ENCODE measurements at regions not wholly inside any gene's neighbourhood (a gene's known extent, or its start where the extent isn't known, plus 50 kb on each side); places are given as distances from the start of the nearest gene placed in this dataset.

DNA sequence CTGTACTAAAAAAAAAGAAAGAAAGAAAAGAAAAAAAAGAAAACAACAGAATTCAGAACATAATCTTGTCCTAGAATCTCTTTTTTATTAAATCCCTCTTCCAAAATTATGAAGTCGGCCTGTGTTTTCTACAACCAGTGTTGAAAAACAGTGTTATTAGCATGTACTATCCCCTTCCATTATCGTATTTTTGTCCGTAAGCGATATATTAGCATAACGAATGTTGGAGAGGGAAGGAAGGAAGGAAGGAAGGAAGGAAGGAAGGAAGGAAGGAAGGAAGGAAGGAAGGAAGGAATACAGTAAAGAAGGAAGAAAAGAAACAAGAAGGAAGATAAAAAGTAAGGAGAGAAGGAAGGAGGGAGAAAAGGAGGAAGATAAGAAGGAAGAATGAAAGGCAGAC, 393.0 kb upstream of the TSHZ3 start:
- Histone ChIP-seq H3K27ac (ENCODE audit: low read depth) (no peak overlapping the region), H3K4me3 (ENCODE audit: low read depth, low read length) (no peak overlapping the region), H3K36me3 (ENCODE audit: insufficient read depth) (no peaks in the 10 kb centered on the region), H3K4me1 (ENCODE audit: insufficient read depth) (no peaks in the 10 kb centered on the region)
- no peak for DNase-seq (ENCODE audit: extremely low spot score)
- 93% methylated on average over 5 of the region's 5 CpGs for WGBS

DNA sequence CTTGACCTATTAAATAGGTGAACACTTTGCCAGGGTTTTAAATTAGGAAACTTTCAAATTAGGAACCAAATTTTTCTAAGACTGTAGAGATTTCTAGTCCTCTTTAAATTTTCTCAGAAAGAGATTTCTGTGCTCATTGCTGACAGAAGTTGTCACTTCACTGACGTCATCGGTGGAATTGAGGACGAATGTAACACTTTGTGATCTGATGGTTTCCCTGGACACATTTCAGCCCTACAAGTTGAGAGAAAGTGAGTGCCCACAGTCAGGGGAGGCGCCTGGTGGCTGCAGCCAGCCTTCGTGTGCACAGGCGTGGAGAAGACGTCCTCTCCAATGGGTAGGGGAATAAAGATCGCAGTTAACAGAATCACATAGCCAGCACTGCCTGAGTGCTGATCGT, 396.5 kb upstream of the TSHZ3 start:
- 82% methylated on average over 9 of the region's 9 CpGs for WGBS
- Histone ChIP-seq H3K4me3 (ENCODE audit: low read depth, low read length) (no peak overlapping the region), H3K36me3 (ENCODE audit: insufficient read depth) (no peaks in the 10 kb centered on the region), H3K4me1 (ENCODE audit: insufficient read depth) (no peaks in the 10 kb centered on the region), H3K27ac (ENCODE audit: low read depth) (no peak overlapping the region)
- no peak for DNase-seq (ENCODE audit: extremely low spot score)

DNA sequence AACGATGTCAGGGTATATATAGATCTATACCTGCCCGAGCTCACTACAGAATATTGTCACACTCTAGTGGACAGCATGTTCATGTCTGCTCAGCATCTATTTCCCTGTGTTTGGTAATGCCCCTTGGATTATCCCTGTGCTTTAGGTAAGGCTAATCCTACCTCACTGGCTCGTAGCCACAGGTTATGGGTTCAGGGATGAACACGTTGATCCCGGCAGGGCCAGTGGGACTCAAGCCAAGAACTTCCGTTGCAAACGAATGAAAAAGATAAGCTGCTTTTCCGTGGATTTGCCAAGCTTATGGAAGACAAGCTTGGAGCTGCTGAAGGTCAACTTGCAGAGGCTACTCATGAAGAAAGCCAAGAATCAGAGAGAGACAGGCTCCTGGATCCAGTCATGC, 400.0 kb upstream of the TSHZ3 start:
- Histone ChIP-seq H3K4me1 (ENCODE audit: insufficient read depth) (no peaks in the 10 kb centered on the region), H3K36me3 (ENCODE audit: insufficient read depth) (no peaks in the 10 kb centered on the region), H3K27ac (ENCODE audit: low read depth) (no peak overlapping the region), H3K4me3 (ENCODE audit: low read depth, low read length) (no peak overlapping the region)
- 38% methylated on average over 8 of the region's 8 CpGs for WGBS
- no peak for DNase-seq (ENCODE audit: extremely low spot score)

DNA sequence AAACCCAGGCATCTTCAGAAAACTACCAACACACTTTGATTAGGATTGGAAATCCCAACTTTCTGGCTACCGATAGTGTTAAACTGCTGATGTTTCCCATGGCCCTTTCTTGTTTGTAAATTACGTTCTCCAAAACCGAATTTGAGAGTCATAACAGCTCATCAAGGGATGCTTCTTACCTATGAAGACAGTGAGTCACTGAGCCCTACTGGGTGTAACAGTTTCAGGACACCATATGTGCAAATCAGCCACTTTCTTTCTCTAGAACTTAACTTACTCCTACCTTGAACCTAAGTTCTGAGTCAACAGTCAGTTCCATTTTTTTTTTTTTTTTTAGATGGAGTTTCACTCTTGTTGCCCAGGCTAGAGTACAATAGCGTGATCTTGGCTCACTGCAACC, 410.1 kb upstream of the TSHZ3 start:
- no peak for DNase-seq (ENCODE audit: extremely low spot score)
- no peaks in the 10 kb centered on the region for H3K36me3 ChIP-seq (ENCODE audit: insufficient read depth)
- no peaks in the 10 kb centered on the region for H3K4me1 ChIP-seq (ENCODE audit: insufficient read depth)
- no peak overlapping the region for H3K27ac ChIP-seq (ENCODE audit: low read depth)
- 92% methylated on average over 4 of the region's 4 CpGs for WGBS
- H3K4me3 ChIP-seq (ENCODE audit: low read depth, low read length): no peak overlapping the region

DNA sequence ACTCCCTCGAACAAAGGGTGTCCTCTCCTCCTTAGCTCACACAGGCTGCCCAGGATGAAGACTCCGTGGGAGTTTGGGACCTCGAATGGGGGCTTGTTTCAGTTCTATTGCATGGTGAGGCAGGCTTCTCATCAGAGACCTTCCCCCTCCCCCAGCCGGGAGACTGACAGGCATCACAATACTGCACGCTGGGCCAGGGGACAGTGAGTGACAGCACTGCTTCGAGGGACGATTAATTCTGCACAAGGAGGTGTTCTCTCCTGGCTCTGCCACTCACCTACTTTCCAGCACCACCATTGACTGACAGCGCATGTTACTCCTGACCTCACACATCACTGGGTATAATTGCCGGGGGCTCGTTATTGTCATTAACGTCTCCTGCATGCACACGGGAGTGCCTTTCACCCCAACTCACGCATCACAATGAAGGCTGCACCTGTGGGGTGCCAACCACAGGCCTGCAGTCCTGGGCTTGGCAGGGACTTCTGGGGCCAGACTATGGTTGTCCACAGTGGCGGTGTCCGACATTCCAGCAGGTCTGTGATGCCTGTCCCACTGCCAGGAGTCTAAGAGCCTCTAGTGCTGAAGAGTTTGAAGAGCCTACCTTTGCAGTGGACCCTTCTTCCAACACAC, 412.2 kb upstream of the TSHZ3 start:
- 72% methylated on average over 15 of the region's 15 CpGs for WGBS
- no peak overlapping the region for H3K4me3 ChIP-seq (ENCODE audit: low read depth, low read length)
- H3K36me3 ChIP-seq (ENCODE audit: insufficient read depth): no peaks in the 10 kb centered on the region
- H3K27ac ChIP-seq (ENCODE audit: low read depth): no peak overlapping the region
- no peaks in the 10 kb centered on the region for H3K4me1 ChIP-seq (ENCODE audit: insufficient read depth)
- no peak for DNase-seq (ENCODE audit: extremely low spot score)

DNA sequence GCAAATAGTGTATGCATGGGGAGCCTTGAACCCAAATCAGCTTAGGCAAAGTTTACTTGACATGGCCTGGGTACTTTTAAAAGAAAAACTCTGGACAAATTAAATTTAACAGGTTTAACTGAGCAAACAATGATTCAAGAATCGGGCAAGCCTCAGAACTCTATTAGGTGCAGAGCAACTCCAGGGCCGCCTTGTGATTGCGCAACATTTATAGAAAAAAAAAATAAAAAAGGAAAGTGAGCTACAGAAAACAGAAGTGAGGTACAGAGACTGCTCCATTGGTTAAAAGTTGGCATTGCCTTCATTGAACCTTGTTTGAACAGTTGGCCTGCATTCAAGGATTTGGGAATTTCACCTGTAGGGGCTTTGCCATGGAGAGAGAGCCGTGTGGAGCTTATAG, 421.0 kb upstream of the TSHZ3 start:
- no peaks in the 10 kb centered on the region for H3K36me3 ChIP-seq (ENCODE audit: insufficient read depth)
- DNase-seq (ENCODE audit: extremely low spot score): no peak
- no peaks in the 10 kb centered on the region for H3K4me1 ChIP-seq (ENCODE audit: insufficient read depth)
- WGBS: 75% methylated on average over 4 of the region's 4 CpGs
- no peak overlapping the region for H3K27ac ChIP-seq (ENCODE audit: low read depth)
- H3K4me3 ChIP-seq (ENCODE audit: low read depth, low read length): no peak overlapping the region

DNA sequence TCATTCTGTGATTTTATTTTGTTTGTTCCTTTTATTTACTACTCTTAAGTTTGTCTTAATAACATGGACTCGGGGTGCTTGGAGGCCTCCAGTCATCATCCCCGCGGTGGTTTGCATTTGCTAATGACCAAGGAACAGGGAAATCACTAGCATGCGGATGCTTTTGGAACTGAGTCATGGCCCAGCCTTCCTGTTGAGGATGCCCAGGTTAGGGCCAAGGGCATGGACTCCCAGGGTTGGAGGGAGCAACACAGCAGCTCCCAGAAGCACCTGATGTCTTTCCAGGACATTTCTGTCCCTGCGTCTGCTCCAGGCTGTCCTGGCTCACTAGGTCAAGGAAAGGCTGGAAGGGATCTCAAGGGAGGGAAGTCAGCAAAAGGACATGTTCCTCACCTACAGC, 423.7 kb upstream of the TSHZ3 start:
- DNase-seq (ENCODE audit: extremely low spot score): no peak

DNA sequence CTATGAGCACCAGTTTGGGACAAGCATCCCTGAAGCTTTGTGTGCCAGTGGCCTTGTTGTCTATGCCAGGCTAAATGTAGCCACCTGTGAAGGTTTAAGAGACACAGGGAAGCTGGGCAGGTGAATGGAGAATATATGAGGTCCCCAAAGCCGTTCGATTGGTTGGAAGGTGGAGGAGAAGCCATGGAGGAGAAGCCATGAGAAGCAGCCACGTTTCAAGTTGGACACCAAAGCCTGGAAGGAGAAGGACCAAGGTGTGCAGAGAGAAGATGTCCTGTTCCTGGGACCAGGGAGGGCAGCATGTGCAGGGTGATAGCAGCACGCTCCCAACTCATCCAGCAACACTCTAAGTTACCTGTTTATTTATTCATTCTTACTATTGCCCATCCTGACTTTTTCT, 432.3 kb upstream of the TSHZ3 start:
- H3K4me3 ChIP-seq (ENCODE audit: low read depth, low read length): no peak overlapping the region
- H3K36me3 ChIP-seq (ENCODE audit: insufficient read depth): no peaks in the 10 kb centered on the region
- WGBS: 91% methylated on average over 4 of the region's 4 CpGs
- H3K27ac ChIP-seq (ENCODE audit: low read depth): no peak overlapping the region
- no peaks in the 10 kb centered on the region for H3K4me1 ChIP-seq (ENCODE audit: insufficient read depth)
- DNase-seq (ENCODE audit: extremely low spot score): no peak

More for the DNA sequence above, 423.7 kb upstream of the TSHZ3 start:
- 89% methylated on average over 5 of the region's 5 CpGs for WGBS
- Histone ChIP-seq H3K4me1 (ENCODE audit: insufficient read depth) (no peaks in the 10 kb centered on the region), H3K4me3 (ENCODE audit: low read depth, low read length) (no peak overlapping the region), H3K27ac (ENCODE audit: low read depth) (no peak overlapping the region), H3K36me3 (ENCODE audit: insufficient read depth) (no peaks in the 10 kb centered on the region)

DNA sequence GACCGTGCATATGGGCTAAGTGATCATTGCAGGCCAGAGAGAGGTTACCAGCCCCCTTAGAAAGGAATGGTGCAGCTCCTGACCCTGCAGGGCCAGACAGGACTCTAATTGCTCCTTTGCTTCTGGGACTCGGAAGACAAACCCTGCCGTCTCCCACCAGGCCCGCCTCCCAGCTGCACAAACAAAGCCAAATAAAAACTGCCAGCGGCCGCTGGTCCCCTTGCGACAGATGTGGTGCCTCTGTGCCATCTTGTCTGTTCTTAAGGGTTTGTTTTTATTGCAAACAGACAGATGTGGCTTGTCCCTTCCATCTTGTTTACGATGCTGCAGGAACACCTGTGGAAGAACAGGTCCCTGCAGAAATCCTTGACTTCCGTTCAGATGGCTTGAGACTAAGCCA, 434.4 kb upstream of the TSHZ3 start:
- Histone ChIP-seq H3K36me3 (ENCODE audit: insufficient read depth) (no peaks in the 10 kb centered on the region), H3K4me1 (ENCODE audit: insufficient read depth) (no peaks in the 10 kb centered on the region), H3K4me3 (ENCODE audit: low read depth, low read length) (no peak overlapping the region), H3K27ac (ENCODE audit: low read depth) (no peak overlapping the region)
- 79% methylated on average over 9 of the region's 9 CpGs for WGBS
- no peak for DNase-seq (ENCODE audit: extremely low spot score)

DNA sequence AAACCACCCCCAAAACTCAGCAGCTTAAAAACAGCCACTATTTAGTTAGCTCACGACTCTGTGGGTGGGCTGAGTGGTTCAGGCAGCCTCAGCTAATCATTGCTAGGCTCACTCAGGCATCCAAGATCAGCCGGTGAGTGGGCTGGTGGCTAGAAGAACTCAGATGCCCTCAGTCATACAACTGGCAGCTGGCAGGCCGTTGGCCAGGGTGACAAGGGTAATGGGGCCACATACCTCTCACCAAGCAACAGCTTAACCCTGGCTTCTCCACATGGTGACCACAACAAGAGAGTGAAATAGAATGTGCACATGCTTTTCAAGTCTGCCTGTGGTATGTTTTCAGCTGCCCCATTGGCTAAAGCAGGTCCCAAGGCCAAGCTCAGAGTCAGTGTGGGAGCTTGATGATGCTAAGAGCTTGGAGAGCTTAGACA, 435.4 kb upstream of the TSHZ3 start:
- Histone ChIP-seq H3K4me3 (ENCODE audit: low read depth, low read length) (no peak overlapping the region), H3K4me1 (ENCODE audit: insufficient read depth) (no peaks in the 10 kb centered on the region), H3K27ac (ENCODE audit: low read depth) (no peak overlapping the region), H3K36me3 (ENCODE audit: insufficient read depth) (no peaks in the 10 kb centered on the region)
- WGBS: 56% methylated on average over 3 of the region's 3 CpGs
- DNase-seq (ENCODE audit: extremely low spot score): no peak

DNA sequence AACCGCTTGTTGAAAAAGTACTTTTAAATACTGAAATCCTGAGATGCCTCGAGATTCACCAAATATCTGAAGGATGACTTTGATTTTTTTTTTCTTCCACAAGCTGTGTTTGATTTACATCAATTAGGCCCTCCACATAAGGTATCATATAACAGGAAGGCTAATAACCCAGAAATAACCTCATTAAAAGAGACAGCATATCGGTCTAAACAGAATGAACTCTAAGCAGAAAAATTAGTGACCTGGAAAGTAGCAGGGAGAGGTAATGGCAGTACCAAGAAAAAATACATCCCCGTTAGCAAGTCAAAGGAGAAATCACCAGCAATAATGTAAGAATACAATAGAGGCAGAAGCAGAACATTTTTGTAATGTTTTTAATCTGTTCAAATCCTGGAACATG, 452.4 kb upstream of the TSHZ3 start:
- WGBS: 82% methylated on average over 4 of the region's 4 CpGs
- no peaks in the 10 kb centered on the region for H3K4me1 ChIP-seq (ENCODE audit: insufficient read depth)
- H3K27ac ChIP-seq (ENCODE audit: low read depth): no peak overlapping the region
- H3K36me3 ChIP-seq (ENCODE audit: insufficient read depth): no peaks in the 10 kb centered on the region
- no peak for DNase-seq (ENCODE audit: extremely low spot score)
- H3K4me3 ChIP-seq (ENCODE audit: low read depth, low read length): no peak overlapping the region

DNA sequence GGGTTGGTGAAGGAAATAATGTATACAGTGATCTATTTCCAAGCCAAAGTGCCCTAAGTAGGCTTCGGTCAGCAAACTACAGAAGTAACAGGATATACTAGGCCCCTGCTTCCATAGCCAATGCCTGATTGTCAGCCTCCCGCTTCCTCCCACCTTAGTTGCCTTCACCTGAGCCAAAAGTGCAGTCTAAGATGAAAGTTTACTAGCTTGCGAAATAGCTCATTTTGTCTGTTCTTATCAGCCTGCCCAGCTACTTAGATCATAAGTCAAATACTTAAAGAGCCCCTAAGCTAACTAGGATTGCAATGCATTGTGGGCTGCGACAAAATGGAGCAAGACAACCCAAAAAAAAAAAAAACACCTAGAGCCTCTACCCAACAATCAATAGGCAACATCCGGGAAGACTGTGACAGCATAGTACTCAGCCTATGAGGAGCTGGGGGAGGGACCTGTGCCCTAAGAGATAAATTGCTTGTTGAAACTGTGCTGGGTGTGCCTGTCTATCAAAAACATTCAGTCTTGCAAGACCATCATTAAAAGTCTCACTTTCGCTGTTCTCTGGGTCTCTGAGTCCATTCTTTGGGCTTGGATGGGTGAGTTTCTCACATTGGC, 454.7 kb upstream of the TSHZ3 start:
- Histone ChIP-seq H3K27ac (ENCODE audit: low read depth) (no peak overlapping the region), H3K4me1 (ENCODE audit: insufficient read depth) (no peaks in the 10 kb centered on the region), H3K36me3 (ENCODE audit: insufficient read depth) (no peaks in the 10 kb centered on the region), H3K4me3 (ENCODE audit: low read depth, low read length) (no peak overlapping the region)
- DNase-seq (ENCODE audit: extremely low spot score): no peak
- WGBS: 85% methylated on average over 6 of the region's 6 CpGs

DNA sequence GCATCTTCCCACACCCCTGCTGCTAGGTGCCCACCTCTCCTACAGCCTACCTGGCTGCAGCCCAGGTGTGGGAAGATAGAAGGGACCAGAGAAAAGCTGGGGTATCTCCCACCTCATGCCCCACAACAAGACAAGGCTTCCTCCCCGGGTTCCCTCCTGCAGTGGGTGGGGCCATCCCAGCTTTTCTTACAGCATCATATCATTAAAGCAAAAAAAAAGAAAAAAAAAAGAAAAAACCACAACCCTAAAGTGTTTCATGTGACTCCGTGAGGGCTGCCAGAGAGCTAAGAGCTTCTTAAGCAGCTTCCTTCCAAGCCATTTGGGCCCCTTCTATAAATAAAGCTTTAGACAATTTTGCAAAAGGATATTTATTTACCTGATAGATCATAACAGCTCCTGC, 455.4 kb upstream of the TSHZ3 start:
- 55% methylated on average over 2 of the region's 2 CpGs for whole genome bisulfite sequencing
- no peak overlapping the region for H3K4me3 ChIP-seq (ENCODE audit: low read depth, low read length)
- DNase-seq (ENCODE audit: extremely low spot score): no peak

DNA sequence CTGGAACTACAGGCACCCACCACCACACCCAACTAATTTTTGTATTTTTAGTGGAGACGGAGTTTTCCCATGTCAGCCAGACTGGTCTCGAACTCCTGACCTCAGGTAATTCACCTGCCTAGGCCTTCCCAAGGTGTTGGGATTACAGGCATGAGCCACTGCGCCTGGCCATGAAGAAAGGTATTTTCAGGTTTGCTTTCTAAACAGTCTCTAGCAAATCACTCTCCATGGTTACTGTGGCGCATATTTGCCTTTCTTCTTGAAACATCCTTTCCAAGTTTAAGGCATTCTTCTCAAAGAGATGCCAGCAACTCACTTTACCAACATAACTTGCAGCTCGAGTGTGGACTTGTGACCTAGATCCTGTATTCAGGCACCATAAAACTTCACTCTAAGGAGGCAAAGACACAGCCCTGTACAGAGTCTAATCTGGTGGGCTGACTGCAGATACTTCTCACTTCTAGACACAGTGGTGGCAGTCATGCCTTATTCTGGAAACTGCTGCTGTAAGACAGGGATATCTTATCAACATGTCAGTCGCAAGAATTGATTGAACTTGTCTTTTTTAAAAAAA, 461.4 kb upstream of the TSHZ3 start:
- 87% methylated on average over 6 of the region's 6 CpGs for WGBS
- Histone ChIP-seq H3K36me3 (ENCODE audit: insufficient read depth) (no peaks in the 10 kb centered on the region), H3K4me3 (ENCODE audit: low read depth, low read length) (no peak overlapping the region), H3K4me1 (ENCODE audit: insufficient read depth) (no peaks in the 10 kb centered on the region), H3K27ac (ENCODE audit: low read depth) (no peak overlapping the region)
- no peak for DNase-seq (ENCODE audit: extremely low spot score)

More for the DNA sequence above, 455.4 kb upstream of the TSHZ3 start:
- Histone ChIP-seq H3K36me3 (ENCODE audit: insufficient read depth) (no peaks in the 10 kb centered on the region), H3K4me1 (ENCODE audit: insufficient read depth) (no peaks in the 10 kb centered on the region), H3K27ac (ENCODE audit: low read depth) (no peak overlapping the region)

Data from urinary bladder (tissue), 3 donors.